H1 (cell line): ENCODE measurements at regions not wholly inside any gene's neighbourhood (a gene's known extent, or its start where the extent isn't known, plus 50 kb on each side); places are given as distances from the start of the nearest gene placed in this dataset.

Source experiments
- CTCF ChIP-seq, 3 experiments: IDR thresholded peaks; 1 replicate in 2 of 3; 2 replicates in 1 of 3; pipeline versions ENCODE4 v1.5.1 to v1.6.1; 2011; ENCODE audit warnings: low read length in 3 of 3, mild to moderate bottlenecking in 3 of 3, inconsistent platforms in 2 of 3, low read depth in 1 of 3, moderate library complexity in 1 of 3; ENCODE audit not compliant: insufficient read depth in 1 of 3; ENCODE audit errors: control extremely low read depth in 1 of 3
- PHF8 ChIP-seq: fragments of 200-600 bp; sonication (generic); conservative IDR thresholded peaks from 2 replicates; pipeline ENCODE4 v1.7.1; 2012; ENCODE audit warnings: low read depth, mild to moderate bottlenecking, inconsistent platforms, low read length, moderate library complexity
- YY1 ChIP-seq: IDR thresholded peaks from 2 replicates; pipeline ENCODE4 v1.6.1; 2011; ENCODE audit warnings: low read depth, mild to moderate bottlenecking, low read length

GRCh38 chr1:37286881-37287280 is 187.5 kb upstream of the ZC3H12A start (continued):
- TF ChIP-seq PHF8 (no peak), CTCF (IDR thresholded peaks at IDR 0.05; ENCODE audit: control extremely low read depth in 1 of 3, insufficient read depth in 1 of 3, low read depth in 1 of 3, low read length in 3 of 3) (no peak), YY1 (no peak)
- TF ChIP-seq, all 59 proteins: peak for 0
